ENCODE measurements at regions not wholly inside any gene's neighbourhood (a gene's known extent, or its start where the extent isn't known, plus 50 kb on each side); places are given as distances from the start of the nearest gene placed in this dataset.

DNA sequence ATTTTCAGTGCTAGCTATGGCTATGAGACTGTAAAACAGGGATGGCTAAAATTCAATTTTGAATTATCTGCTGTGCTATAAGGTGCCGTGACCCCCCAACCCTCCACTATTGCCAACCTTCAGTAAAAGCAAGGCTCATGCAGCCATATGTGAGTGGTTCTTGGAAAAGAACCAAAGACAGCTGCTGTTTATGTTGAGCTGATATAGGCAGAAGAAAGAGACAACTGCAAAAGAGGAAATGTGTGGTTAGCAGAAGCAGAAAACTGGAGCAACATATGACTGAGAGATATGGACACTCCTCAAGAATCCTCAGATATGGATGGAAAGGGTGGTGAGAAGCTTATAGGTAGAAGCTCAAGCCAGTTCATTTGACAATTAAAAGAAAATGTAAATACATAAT lies 200.3 kb downstream of the TLE1 start:
- DNase-seq (ENCODE audit: low read depth in 2 of 2), result no peak

DNA sequence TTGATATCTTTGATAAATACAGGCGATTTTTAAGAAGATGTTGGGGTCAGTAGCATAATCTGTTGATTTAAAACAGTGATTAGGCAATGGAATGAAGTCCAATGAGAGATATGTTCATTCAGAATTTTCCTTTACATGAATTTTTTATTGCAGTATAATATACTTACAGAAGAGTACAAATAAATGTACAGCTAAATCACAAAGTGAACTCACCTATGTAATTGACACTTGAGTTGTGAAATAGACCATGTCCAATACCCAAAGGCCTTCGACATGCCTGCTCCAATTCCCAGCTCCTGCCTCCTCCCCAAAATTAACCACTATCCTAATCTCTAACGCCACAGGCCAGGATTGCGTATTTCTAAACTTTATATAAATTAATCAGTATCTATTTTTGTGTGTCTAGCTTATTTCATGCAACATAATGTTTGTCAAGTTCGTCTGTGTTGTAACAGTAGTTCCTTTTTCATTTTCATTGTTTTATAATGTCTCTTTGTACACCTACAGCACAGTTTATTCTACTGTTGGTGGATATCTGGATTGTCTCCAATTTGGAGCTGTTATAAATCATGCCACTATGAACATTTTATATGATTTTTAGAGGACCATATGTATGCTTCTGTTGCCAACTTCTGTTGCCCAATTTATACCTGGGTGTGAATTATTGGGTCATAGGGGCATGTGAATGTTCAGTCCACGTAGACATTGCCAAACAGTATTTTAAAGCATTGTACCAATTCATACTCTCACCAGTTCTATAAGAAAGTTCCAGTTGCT lies 208.3 kb downstream of the TLE1 start:
- no peak for DNase-seq (ENCODE audit: low read depth in 2 of 2)

DNA sequence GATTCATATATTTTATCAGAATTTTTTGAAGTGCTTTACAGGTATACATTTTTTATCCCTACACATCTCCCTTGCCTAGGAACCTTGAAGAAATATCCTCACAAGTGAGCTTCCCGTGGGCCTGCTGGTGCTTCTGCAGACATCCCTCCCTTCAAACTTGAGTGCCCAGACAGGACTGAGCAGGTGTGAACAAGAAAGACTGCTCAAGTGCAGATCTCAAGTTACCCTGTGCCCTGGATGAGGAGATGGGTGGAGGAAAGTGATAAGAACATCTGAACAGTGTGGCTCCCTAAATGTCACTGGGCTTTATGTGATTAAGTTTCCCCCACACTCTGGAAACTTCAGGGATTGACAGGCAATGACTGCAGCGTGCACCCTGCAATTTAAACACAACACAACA lies 209.8 kb downstream of the TLE1 start:
- DNase-seq (ENCODE audit: low read depth in 2 of 2), result no peak

DNA sequence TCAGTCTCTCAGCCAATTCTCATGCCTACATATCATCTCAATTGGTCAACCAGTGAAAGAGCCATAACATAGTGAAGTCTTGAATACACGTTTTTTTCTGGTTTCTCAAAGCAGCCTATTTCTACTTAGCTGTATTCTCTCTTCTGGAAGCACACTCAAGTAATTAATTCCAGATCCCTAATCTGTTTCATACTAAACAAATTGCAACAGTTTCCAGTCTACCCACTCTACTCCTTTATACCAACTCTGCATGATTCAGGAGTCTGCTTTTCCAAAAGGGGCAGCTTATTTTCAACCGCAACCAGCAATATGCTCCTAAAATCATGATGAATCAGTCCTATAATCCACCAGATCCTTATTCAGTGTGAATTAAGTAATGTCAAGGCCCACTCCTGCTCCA lies 211.7 kb downstream of the TLE1 start:
- DNase-seq (ENCODE audit: low read depth in 2 of 2), result no peak

DNA sequence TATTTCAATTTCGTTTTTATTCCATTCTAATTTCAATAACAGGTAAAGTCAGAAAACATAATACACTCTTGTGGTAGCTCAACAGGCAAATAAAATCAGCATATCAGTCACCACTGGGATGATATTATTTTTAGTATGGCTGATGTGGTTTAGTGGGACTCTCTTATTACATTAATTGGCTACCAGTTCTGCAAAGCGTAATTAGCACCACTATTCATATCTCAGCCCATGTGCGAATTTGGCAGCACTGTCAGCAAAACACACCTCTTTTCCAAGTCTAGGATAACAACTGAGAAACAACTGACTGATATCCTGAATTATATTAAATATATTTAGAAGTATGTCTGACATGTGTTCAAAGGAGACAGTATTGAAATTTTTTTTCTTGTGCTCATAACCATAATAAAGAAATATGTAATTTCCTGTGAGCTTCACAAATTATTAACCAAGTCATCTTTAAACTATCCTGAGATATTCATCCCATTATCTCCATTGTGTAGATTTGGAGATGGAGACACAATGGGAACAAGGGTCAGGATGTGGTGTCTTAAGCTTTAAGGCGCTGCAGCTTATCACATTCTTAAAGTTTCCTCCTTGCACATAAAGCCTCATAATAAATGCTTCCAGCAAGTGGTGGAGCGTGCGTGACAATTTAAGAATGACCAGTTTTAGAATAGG lies 212.4 kb downstream of the TLE1 start:
- DNase-seq (ENCODE audit: low read depth in 2 of 2), result no peak

DNA sequence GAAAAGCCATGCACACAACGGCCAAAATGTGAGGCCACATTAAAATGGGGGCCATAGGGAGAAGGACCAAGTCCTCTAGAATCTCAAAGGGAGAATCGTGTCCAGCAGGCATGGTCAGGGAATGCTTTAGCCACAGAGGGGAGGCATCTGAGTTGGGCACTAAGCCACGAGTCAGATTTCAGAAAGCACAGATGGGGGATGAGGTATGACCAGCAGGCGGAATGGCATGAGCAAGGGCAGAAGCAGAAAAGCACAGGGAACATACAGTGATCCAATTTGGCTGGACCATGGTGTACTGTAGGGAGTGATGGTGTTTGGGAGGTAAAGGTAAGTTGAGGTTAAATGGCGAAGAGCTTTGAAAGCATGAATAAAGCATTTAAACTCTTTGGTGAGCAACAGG lies 214.6 kb downstream of the TLE1 start:
- no peak for DNase-seq (ENCODE audit: low read depth in 2 of 2)

DNA sequence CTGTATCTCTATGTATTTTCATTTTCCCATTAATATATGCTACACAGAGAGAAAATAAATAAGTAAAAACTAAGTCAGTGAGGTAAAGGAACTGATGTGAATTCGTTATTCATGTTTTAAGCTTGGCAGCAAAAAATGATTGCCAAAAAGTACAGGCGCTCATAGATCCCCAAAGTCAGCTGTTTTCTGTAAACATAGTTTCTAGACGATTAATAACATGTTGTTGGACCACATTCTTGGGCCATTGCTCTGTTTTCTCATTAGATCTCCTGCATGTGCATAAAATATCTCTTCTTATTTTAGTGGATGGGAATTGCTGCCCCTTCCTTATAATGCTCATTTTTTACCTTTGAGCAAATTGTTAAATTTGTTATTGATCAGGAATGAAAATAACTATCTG lies 215.2 kb downstream of the TLE1 start:
- DNase-seq (ENCODE audit: low read depth in 2 of 2), result no peak

DNA sequence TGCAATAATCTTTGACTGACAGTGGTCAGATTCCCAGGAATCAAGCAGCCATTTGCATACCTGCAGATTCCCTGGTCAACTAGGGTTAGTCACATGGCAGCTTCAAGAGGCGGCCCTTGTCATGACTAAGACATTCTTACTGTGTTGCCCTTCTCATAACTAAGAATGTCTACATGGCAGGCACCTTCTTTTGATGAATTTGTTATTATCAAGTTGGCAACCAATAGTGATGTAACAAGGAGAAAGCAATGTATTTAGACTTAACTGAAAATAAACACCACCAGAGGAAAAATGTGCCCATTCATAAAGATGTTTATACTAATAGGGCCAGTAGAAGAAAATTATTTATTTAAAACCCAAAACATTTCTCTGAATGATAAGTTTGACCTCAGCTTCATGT lies 215.6 kb downstream of the TLE1 start:
- DNase-seq (ENCODE audit: low read depth in 2 of 2), result no peak

DNA sequence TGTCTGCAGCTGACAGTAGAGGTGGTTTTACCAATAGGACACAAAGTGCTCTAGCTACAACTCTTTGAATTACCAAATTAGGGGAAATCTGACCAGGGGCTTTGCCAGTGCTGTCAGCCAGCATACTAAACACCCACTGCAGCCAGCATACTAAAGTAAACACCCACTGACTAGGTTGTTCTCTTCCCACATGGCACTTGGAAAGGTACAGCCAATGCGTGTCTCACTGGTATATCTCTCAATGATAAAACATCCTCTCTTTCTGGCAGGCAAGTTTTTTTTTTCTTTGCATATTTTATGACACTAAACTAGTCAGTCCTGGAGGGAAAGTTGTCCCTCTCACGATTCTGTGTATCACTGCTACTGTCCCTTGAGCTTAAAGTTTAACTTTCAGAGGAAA lies 216.1 kb downstream of the TLE1 start:
- no peak for DNase-seq (ENCODE audit: low read depth in 2 of 2)

DNA sequence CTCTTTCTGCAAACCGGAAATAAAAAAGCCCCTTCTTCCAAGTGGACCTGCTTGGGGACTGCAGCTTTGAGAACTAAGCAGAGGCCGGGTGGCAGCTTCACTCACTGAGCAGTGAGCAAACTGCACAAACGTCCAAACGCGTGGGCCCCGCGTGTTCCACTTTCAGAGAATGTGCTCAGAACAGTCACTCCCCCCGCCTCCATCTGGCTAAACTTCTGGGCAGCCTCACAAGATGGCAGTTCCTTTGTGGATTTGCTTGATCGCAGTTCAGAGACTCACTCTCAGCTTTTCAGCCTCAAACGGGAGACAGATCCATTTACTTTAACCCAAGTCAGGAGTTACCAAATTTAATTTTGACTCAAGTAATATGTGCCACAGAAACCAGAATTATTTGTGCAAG lies 216.6 kb downstream of the TLE1 start:
- no peak for DNase-seq (ENCODE audit: low read depth in 2 of 2)

DNA sequence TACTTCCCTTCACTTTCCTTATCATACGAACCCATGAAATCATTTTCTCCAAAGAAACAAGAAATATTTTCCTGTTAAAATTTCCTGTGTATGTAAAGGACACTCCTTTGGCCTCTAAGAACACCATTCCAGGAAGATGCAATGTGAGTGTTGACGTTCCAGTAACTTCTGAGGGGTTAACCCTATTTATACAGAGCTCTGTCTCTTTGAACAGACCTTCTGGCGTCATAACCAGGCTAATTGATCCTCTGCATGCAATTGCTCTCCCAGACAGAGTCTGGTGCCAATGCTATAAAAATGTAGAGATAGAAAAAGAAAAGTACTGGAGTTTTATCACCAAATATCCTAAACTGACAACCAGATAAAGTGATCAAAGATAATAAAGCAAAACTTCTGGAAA lies 218.5 kb downstream of the TLE1 start:
- DNase-seq (ENCODE audit: low read depth in 2 of 2), result no peak

DNA sequence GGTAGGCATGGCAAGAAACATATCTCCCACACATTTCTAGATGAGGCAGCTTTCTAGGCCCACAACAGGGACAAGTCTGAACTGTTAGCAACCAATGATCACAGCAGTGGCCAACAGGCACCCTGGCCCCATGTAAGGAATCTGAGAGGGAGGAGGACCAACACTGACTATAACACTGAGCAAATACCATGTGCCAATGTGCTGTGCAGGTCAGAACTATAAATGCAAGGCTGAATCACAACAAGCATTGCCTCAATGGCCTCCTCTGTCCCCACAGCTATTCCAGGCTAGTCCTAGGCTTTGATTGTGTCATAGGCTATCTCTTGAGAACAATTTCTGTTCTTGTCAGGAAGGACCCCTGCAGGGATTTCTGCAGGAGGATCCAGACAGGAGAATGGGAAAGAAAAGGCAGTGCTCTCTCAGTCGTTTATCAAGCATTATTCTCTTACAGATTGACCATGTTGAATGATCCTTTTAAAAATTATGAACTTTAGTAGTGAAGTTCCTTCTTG lies 221.2 kb downstream of the TLE1 start:
- no peak for DNase-seq (ENCODE audit: low read depth in 2 of 2)

DNA sequence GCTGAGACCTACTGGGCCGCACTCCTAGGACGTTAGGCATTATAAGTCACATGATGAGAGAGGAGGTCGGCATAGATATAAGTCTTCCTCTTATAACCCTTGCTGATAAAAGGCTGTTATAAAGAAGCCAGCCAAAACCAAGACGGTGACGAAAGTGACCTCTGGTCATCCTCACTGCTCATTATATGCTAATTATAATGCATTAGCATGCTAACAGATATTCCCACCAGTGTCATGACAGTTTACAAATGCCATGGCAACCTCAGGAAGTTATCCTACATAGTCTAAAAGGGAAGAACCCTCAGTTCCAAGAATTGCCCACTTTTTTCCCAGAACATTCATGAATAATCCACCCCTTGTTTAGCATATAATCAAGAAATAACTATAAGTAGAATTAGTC lies 222.4 kb downstream of the TLE1 start:
- DNase-seq (ENCODE audit: low read depth in 2 of 2), result no peak

DNA sequence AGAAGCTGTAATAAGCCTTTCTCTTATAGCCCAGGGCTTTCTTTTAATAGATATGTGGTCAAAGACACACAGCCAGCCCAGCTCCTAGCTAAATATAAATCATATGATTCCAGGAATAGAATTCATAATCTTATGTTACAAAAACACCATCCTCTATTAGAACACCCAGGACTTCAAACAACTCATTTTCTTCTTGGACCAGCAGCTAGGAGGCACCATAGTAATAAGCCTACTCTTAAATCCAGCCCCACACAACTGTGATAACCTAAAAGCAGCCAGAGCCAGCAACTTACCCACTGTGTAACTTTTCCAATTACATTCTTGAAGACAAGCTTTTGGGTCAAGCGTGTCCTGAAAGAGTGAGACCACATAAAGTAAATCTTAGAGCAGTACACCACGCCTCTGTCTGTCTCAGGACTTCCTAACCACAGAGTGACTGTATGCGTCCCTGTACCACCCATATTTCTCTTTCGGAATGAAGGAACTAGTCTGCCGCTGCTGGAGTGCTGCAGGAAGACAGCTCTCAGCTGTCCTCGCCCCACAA lies 223.8 kb downstream of the TLE1 start:
- DNase-seq (ENCODE audit: low read depth in 2 of 2), result no peak

DNA sequence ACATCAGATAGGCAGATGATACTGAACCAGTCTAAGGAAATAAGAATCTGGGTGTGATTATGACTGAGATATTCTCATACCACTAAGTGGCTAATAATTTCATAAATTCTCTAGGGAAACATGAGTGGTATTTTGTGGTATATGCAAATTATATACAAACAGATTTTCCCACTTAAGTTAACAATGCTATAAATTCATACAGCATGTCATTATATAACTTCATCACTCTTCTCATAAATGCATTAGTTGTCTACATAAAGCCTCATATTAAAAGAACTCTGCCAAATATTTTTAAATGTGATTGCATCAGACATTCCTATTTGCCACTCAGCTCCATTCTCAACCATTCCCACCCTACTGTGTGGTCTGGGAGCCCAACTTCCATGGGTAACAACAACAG lies 226.5 kb downstream of the TLE1 start:
- no peak for DNase-seq (ENCODE audit: low read depth in 2 of 2)

DNA sequence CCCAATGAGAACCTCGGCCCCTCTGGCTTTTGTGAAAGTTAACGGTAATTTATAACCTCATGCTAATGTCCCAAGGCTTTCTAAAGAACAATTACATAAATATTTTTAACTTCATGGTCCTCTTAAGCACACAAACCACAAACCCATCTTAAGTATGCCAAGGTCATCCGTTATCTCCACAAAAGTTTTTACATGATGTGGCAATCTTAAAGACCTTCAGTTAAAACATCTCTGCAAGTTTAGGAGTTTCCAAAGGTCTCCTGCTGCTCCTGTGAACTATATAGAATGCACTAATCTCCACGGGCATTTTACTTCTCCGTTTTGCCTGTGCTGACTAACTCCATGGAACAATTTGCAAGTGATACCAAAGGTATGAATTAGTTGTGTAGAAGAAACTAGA lies 228.2 kb downstream of the TLE1 start:
- DNase-seq (ENCODE audit: low read depth in 2 of 2), result no peak

DNA sequence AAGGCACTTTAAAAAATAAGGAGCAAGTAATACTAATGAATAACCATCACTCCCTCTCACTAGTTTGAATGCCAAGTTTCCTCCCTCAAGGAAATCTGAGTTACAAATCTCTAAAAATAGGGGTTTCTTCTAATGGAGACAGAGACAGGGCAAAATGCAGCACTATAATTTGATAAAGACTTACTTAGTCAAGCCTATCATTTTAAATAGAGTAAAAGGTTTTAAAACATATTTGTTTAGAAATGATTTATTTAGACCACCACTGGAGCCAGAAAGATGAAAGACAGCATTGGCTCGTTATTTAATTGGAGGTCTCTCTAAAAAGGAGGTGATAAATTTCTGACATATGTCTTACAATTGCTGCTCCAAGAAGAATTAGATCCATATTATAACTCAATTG lies 228.7 kb downstream of the TLE1 start:
- DNase-seq (ENCODE audit: low read depth in 2 of 2), result no peak

DNA sequence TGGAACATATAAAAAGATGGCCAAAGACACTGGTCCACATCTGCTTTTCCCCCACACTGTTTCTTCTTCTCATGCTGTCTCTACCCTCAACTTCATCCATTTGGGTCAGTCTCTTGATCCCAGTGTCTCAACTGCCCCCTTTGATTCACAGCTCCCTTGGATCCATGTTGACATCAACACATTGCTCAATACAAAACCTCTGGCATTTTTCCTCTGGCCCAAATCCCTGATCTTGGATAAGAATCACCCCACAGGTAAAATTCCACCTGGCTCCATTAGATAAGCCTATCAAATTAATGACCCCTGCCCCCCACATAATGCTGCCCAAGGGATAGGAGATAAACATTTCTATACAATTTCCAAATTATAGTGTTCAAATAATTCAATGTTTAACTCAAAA lies 229.8 kb downstream of the TLE1 start:
- DNase-seq (ENCODE audit: low read depth in 2 of 2), result no peak

DNA sequence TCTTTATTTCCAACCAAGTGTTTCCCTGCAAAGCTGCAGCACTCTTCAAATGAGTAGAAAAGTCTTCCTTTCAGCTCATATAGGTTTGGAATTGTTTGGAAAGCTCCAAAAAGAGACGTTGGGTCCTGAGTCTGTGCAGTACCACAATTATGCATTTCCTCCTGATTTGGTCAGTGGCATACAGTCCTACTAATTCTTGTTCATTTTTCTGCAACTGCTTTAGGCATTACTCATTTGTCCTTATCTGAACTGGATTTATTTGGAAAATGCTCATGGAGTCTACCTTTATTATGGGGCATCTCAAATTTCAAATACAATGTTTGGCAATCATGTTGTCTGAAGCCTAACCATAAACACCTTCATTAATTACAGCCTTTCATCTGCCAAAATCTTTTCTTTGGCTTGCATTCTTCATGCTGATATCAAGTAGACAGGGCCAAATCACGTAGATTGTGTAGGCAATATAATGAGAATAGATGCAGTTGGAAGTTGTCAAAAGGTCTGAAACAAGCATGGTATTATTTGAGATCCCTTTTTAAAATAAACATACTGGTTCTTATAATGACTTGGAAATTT lies 232.8 kb downstream of the TLE1 start:
- DNase-seq (ENCODE audit: low read depth in 2 of 2), result no peak

DNA sequence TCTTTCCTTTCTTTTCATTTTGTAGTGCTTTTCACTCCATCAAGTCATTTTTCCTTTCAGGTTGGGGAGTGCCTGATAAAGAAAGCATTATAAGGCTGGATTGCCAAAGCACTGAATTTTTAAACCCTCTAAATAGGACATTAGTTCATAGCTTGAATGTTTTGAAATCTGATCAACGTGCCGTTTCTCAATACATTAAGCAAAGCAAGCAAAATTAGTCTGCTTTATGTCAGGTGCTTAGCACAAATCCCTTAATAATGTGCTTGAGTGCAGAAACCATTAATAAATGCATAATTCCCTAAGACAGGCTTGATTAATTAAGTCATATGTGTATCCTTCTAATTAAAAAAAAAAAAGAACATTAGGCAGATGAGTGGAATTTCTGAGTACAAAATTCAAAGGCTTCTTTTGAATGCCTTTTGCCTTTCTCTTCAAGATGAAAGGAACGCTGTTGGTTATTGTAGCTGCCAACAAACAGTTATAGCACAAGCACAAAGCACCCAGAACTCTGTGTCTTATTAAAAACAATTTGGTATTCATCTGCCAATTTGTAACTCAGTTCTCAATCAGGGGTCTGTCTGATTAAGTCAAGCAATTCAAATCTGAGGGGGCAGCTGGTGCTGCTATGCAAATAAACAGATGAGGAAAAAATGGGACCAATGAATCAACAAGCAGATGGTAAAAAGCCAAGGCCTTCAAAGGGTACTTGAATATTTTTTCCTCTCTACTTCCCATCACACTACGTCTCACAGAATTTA lies 233.7 kb downstream of the TLE1 start:
- no peak for DNase-seq (ENCODE audit: low read depth in 2 of 2)

DNA sequence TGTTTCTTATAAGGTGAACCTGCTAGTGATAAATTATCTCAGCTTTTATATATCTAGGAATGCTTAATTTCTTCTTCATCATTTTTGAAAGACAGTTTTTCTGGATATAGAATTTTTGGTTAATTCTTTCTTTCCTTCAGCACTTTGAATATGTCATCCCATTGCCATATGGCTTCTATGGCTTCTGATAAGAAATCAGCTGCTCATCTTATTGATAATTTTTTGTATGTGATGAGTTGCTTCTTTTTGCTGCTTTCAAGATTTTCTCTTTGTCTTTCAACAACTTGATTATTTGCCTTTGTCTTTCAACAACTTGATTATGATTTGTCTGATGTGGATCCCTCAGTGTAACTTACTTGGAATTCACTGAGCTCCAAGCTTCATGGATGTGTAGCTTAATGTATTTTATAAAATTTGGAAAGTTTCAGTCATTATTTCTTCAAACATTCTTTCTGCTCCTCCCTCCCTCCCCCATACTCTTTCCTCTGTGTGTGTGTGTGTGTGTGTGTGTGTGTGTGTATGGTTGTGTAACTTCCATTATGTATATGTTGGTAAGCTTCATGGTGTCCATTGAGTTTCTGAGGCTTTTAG lies 243.9 kb downstream of the TLE1 start:
- DNase-seq (ENCODE audit: low read depth in 2 of 2), result no peak

DNA sequence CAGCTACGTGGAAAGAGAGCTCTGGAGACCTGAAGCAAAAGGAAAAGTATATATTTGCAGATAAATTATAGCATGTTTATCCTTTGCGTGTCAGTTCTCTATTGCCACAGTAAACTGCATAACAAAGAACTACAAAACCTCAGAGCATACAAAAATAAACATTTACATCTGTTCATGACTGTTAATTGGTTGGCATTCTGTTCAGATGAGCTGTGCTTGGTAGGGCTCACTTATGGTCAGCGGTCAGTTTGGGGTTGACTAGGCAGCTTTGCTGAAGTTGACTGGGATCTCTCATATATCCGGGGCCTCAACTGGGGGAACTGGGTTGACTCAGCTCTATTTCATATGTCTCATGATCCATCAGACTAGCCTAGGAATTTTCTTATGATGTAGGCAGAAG lies 257.7 kb downstream of the TLE1 start:
- no peak for DNase-seq (ENCODE audit: low read depth in 2 of 2)
